Activated T-cell treated with anti-CD3 and anti-CD28 coated beads, Interleukin-2, amount 50 U/mL, for 72 hours (primary cell): ENCODE measurements at regions not wholly inside any gene's neighbourhood (a gene's known extent, or its start where the extent isn't known, plus 50 kb on each side); places are given as distances from the start of the nearest gene placed in this dataset.

Experiments used
- ATAC-seq, 2 donors: fragments of 150-1000 bp; cut with Tn5 transposase; replicated peaks in 1 of 2; 2 replicates each; pipeline ENCODE4 v1.10.0; 2021; ENCODE audit warnings: moderate library complexity in 2 of 2, mild to moderate bottlenecking in 1 of 2
- DNase-seq, 2 donors: peaks; one replicate each; pipeline ENCODE4 v3.0.0; 2021 to 2022; ENCODE audit warnings: mixed read lengths in 1 of 2
- H3K27ac Mint-ChIP-seq: one replicate; pipeline ENCODE4 v1.8.0; 2022; ENCODE audit warnings: mild to moderate bottlenecking, moderate library complexity, mixed read lengths
- H3K27me3 Mint-ChIP-seq: one replicate; pipeline ENCODE4 v1.8.0; 2022; ENCODE audit warnings: low read depth, mixed read lengths
- H3K36me3 Mint-ChIP-seq, 2 donors: one replicate each; pipeline ENCODE4 v1.8.0; 2022; ENCODE audit warnings: mixed read lengths in 2 of 2, mild to moderate bottlenecking in 1 of 2; ENCODE audit not compliant: insufficient read depth in 2 of 2
- H3K4me1 Mint-ChIP-seq: one replicate; pipeline ENCODE4 v1.8.0; 2022; ENCODE audit warnings: low read depth, mixed read lengths
- H3K4me3 Mint-ChIP-seq, 2 donors: one replicate each; pipeline ENCODE4 v1.8.0; 2022; ENCODE audit warnings: mild to moderate bottlenecking in 2 of 2, mixed read lengths in 2 of 2, moderate library complexity in 2 of 2
- H3K9me3 Mint-ChIP-seq, 2 donors: one replicate each; pipeline ENCODE4 v1.8.0; 2022; ENCODE audit warnings: mixed read lengths in 2 of 2

DNA sequence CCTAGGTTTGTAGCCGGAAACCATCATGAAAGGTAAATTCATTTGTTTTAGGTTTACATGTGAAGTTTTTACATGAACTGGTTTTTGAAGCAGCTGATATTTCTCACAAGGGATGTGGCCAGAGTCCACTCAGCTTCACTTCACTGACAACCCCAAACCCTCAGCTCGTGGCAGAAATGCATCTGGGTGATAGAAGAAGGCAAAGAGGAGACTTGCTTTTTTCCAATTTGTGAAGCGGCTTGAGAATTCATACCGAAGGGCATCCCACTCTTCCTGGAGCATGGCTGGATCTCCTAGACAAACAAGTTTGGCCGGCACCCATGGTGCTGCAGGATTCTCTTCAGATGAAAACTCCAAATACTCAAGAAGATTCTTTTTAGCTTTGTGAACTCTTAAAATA lies 392.8 kb upstream of the CNR1 start:
- H3K36me3 Mint-ChIP-seq: no peaks in the 10 kb centered on the region
- H3K4me3 Mint-ChIP-seq: no peak overlapping the region
- H3K27me3 Mint-ChIP-seq: no peaks in the 10 kb centered on the region
- DNase-seq (no peak), ATAC-seq (no peak)
- H3K4me1 Mint-ChIP-seq: no peaks in the 10 kb centered on the region
- H3K27ac Mint-ChIP-seq: no peak overlapping the region
- H3K9me3 Mint-ChIP-seq: no peaks in the 10 kb centered on the region

DNA sequence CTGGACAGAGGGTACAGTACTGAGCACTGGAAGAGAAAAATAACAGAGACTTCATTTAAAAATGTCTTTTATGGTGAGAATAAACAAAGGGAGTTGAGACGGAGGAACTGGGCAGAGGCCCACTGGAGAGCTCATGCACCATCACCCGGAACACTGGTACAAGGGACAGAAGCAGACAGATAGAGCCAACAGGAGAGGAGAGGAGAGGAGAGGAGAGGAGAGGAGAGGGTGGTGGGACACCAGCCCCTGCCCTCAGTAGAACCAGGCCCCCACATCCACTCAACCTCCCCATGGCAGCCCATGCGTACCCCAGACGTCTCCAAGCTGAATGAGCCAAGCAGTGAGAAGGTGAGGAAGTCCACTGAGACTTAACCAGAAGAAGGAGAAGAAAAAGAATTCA lies 390.5 kb upstream of the CNR1 start:
- Mint-ChIP-seq H3K4me1 (no peaks in the 10 kb centered on the region), H3K27me3 (no peaks in the 10 kb centered on the region), H3K27ac (peak overlapping the region; percentile 21), H3K9me3 (no peaks in the 10 kb centered on the region), H3K36me3 (no peaks in the 10 kb centered on the region), H3K4me3 (no peak overlapping the region)
- ATAC-seq: no peak
- DNase-seq: no peak

DNA sequence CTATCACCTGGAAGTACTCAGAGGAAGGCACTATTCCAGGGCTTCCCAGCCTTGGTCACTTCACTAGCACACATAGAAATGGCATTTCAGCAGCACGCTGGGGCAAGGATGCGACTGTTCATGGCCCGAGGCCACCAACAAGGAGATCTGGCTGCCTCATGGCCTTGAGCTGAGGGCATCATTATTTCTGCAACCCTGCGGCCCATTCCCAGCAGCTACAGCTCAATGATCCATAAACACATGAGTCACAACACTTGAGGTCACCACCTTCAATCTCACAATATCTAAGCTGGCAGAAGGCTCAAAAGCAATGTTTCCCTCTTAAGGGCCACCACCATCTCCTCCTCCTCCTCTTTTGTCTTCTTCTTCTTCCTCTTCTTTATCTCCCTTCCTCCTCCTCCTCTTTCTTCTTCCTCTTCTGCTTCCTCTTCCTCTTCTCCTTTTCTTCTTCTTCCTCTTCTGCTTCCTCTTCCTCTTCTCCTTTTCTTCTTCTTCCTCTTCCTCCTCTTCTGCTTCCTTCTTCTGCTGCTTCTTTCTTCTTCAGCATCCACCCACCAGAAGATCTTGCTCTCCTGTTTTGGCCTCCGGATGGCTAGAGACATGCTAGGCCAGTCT lies 382.9 kb upstream of the CNR1 start:
- Mint-ChIP-seq H3K4me1 (peaks cover 9% of the 10 kb centered on the region), H3K27me3 (peaks cover 14% of the 10 kb centered on the region), H3K27ac (no peak overlapping the region), H3K4me3 (no peak overlapping the region), H3K9me3 (peaks cover 2% of the 10 kb centered on the region in 2 donors), H3K36me3 (no peaks in the 10 kb centered on the region)
- DNase-seq: no peak
- no peak for ATAC-seq

DNA sequence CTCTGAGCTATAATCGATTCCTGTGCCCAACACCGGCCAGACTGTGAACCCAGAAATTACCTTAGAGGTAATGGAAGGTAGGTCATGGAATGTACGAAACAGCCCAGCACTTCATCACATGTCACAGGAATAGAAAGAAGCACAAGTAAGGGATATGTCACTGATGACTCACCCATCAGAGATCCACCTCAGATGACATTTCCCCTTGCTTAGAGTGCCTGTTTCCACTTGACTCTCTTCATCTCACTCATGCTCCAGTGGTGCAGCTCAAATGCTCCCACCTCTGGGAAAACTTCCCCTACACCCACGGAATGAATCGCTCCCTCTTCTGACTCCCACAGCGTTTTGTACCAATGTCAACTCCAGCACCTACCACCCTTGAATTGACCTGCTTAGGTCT lies 381.6 kb upstream of the CNR1 start:
- Mint-ChIP-seq H3K4me3 (no peak overlapping the region), H3K4me1 (peaks cover 9% of the 10 kb centered on the region), H3K9me3 (peaks cover 2% of the 10 kb centered on the region in 2 donors), H3K36me3 (no peaks in the 10 kb centered on the region), H3K27me3 (peaks cover 14% of the 10 kb centered on the region), H3K27ac (no peak overlapping the region)
- ATAC-seq (peak; percentile 25 to 43), DNase-seq (no peak)

DNA sequence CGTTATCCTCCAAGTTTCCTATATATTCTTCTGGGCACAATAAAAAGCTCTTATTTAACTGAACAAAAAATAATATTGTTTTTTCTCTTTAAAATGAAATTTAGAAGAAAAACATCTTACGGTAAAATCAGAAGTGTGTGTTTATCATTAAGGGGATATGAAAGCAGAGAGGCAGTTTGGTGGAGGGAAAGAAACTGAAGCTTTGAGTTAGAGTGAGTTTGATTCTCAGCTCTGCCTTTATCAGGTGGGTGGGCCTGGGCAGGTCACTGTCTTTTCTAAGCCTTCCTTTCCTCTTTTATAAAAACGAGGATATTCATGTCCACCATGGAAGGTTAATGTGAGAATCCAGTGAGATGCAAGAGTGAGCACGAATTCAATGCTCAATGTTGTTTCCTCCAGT lies 379.8 kb upstream of the CNR1 start:
- Mint-ChIP-seq H3K9me3 (peaks cover 2% of the 10 kb centered on the region in 2 donors), H3K27me3 (peaks cover 14% of the 10 kb centered on the region), H3K4me1 (peaks cover 9% of the 10 kb centered on the region), H3K36me3 (no peaks in the 10 kb centered on the region), H3K27ac (no peak overlapping the region), H3K4me3 (no peak overlapping the region)
- DNase-seq (no peak), ATAC-seq (no peak)

DNA sequence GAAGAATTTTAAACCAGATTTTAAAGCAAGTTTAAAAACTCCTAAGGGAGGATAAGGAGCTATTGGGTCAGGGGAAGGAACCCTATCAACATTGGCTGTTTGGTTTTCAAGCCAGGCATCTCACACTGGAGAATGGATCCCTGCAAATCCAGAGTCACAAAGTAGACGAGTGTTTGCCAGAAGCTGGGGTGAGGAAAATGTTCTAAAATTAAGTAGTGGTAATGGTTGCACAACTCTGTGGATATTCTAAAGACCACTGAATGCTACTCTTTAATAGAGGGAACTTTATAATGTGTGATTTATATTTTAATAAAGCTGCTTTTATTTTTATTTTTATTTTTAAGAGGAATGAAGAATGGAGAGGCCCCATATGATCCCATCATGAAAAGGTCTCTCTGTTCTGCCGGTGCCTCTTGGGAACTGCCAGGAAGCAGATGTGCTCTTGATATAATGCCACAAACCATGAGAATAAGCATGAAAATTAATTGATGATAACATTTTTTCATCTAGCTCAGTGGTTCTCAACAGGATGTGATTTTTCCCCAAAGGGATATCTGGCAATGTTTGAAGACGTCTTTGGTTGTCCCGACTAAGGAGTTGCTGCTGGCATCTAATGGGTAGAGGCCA lies 379.0 kb upstream of the CNR1 start:
- H3K36me3 Mint-ChIP-seq: no peaks in the 10 kb centered on the region
- H3K27ac Mint-ChIP-seq: no peak overlapping the region
- peaks cover 2% of the 10 kb centered on the region in 2 donors for H3K9me3 Mint-ChIP-seq
- peaks cover 9% of the 10 kb centered on the region for H3K4me1 Mint-ChIP-seq
- no peak for DNase-seq
- no peak for ATAC-seq
- H3K27me3 Mint-ChIP-seq: peaks cover 14% of the 10 kb centered on the region
- H3K4me3 Mint-ChIP-seq: no peak overlapping the region

DNA sequence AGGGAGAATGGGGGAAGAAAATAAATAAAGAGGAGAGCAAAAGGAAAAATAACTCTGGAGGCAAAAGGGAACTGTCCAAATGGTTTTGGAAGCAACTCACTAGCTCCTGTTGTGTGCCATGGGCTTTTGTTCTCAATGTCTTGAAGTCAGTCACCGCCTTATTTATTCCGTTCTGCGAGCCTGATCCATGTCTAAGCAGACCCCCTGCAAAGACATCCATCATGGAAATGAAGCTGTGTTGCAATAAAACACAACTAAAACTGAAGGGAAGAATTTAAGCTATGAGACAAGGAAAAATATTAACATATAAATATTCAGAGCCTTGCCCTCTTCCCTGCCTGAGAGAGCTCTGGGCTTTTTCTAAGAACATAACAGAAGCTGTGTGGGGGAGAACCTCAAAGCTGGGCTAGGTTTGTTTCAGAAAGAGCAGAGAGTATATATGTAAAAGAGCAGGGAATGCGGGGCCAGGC lies 373.2 kb upstream of the CNR1 start:
- Mint-ChIP-seq H3K27ac (no peak overlapping the region), H3K4me1 (no peaks in the 10 kb centered on the region), H3K36me3 (no peaks in the 10 kb centered on the region), H3K4me3 (no peak overlapping the region), H3K27me3 (peaks cover 42% of the 10 kb centered on the region), H3K9me3 (no peaks in the 10 kb centered on the region)
- no peak for DNase-seq
- no peak for ATAC-seq

DNA sequence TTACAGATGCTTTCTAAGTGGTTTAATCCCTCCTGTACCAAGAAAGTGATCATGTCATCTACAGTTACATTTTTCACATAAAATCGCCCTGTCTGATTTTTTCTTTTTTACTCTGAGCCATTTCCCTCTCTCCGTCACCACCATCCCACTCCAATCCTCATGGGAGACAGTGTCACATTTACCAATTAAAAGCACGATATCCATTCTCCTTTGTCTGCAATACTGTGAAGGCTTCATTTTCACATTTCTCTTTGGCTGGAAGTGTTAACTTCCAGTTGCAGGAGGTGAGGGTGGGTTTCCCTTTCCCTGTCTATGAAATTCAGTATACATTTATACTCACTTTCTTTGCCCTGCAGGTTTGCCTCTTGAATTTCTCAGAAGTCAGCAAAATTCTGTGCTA lies 372.7 kb upstream of the CNR1 start:
- Mint-ChIP-seq H3K36me3 (no peaks in the 10 kb centered on the region), H3K9me3 (no peaks in the 10 kb centered on the region), H3K4me3 (no peak overlapping the region), H3K4me1 (no peaks in the 10 kb centered on the region), H3K27me3 (peaks cover 45% of the 10 kb centered on the region), H3K27ac (no peak overlapping the region)
- DNase-seq (no peak), ATAC-seq (no peak)

DNA sequence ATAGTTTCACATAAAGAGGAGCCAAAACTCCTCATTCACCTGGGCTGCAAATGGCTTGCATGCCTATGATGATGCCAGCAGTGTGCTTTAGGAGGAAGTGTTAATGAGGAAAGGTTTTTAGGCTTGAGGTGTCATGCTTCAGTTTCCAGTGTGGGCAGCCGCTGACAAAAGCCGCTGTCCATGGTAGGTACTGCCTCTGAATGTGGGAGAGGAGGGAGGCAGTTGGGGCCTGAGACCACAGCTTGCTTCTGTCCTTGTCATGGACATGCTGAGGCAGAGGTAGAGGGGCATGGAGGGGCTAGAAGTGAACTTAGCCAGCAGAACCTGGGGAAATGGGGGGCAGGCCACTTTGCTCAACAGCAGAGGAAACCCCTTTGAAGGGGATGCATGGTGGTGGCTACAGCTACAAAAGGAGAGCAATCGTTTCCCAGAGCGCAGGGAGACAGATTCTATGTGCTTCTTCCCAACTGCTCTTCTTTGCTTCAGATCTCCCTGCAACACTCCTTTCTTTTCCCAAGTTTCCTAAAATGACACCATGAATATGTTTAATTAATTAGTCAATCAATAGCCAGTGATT lies 372.1 kb upstream of the CNR1 start:
- no peak overlapping the region for H3K4me3 Mint-ChIP-seq
- peaks cover 45% of the 10 kb centered on the region for H3K27me3 Mint-ChIP-seq
- DNase-seq: no peak
- H3K9me3 Mint-ChIP-seq: no peaks in the 10 kb centered on the region
- H3K36me3 Mint-ChIP-seq: no peaks in the 10 kb centered on the region
- no peak for ATAC-seq
- no peaks in the 10 kb centered on the region for H3K4me1 Mint-ChIP-seq
- H3K27ac Mint-ChIP-seq: no peak overlapping the region

DNA sequence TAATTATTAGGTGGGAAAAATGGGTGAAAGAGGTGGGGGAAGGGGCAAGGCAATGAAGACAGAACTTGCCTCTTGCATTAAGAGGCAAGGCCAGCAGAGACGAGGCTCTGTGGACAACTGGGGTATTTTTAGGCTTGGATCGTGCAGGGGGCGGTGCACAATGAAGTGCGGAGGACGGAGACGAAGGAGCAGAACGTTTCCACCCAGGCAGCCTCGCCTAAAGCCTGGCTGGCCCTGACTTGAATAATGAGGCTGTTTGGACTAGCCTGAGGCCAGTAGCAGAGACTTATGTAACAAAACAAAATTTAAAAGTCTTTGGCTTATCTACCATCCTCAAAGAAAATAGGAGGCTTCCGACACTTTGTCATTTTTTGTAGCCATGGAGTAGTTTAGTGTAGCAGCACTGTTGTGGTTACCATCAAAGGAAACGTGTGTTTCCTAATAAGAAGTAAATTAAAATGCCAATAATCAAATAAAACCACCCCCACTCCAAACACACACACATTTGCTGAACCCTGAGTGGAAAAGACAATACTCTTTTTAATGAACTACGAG lies 370.0 kb upstream of the CNR1 start:
- no peaks in the 10 kb centered on the region for H3K36me3 Mint-ChIP-seq
- no peak overlapping the region for H3K27ac Mint-ChIP-seq
- H3K4me3 Mint-ChIP-seq: no peak overlapping the region
- DNase-seq (no peak), ATAC-seq (no peak)
- peaks cover 45% of the 10 kb centered on the region for H3K27me3 Mint-ChIP-seq
- no peaks in the 10 kb centered on the region for H3K4me1 Mint-ChIP-seq
- no peaks in the 10 kb centered on the region for H3K9me3 Mint-ChIP-seq

DNA sequence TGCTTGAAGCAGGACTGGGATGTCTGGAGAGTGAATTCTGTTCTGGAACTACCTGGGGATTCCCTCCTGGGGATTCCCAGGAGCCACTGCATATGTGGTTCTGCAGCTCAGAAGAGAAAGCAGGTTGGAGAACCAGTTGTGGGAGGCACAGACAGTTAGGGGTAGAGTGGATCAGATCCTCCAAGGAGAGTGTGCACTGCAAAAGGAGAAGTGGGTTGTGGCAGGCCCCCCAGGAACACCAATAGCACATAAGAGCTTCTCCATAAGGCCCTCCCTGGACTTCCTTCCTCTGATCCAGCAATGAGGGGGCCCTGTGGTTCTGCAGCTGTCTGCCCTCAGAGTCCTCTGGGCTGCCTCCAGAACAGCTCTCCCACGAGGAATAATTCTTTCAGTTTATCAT lies 369.2 kb upstream of the CNR1 start:
- Mint-ChIP-seq H3K4me3 (no peak overlapping the region), H3K27ac (no peak overlapping the region), H3K36me3 (no peaks in the 10 kb centered on the region), H3K27me3 (peaks cover 45% of the 10 kb centered on the region), H3K4me1 (no peaks in the 10 kb centered on the region), H3K9me3 (no peaks in the 10 kb centered on the region)
- DNase-seq: no peak
- no peak for ATAC-seq

DNA sequence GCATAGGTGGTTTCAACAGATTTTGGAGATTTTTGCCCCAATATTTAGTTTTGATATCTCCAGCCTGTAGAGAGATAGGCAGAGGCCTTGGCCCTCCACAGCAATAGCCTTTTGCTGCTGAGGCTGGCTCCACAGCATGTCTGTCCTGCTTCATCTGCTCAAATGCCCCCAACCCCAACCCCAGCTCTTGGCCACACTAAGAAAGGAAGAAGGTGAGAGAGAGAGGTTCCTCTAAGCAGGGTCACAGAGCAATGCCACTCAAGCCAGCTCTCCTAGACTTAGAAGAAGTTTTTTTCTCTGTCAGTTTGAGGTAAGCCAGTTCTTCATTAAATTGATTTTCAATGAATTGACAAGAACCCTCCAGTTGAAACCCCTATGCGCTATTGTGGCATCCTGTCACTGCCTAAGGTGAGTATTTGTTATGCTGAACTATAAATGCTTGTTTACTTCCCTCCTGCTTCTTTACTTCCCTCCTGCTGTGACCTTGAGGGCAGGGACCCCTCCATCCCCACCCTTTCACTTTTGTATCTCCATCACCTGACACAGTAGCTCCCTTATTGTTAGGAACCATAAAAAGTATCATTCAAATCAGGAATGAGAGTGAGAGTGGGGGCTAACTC lies 366.2 kb upstream of the CNR1 start:
- Mint-ChIP-seq H3K4me1 (no peaks in the 10 kb centered on the region), H3K4me3 (no peak overlapping the region), H3K27ac (no peak overlapping the region), H3K9me3 (no peaks in the 10 kb centered on the region), H3K27me3 (peaks cover 32% of the 10 kb centered on the region), H3K36me3 (no peaks in the 10 kb centered on the region)
- DNase-seq: no peak
- ATAC-seq: no peak

DNA sequence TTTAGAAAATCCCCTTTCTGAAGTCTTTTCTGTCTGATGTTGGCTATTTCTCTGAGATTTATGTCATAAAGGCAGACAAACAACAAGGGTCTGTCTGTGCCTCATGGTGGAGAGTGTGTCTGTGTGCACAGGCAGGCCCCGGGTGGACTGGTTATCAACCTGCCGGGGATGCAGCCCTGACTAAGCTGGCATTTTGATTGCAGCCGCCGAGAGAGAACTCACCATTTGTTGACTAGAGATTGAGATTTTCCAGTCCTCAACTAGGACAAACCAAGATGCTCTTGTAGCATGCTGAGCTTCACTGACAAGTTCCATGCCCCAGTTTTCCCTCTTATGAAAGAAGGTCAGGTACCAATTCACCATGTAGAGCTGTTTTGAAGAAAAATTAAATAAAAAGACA lies 363.6 kb upstream of the CNR1 start:
- DNase-seq: no peak
- no peaks in the 10 kb centered on the region for H3K4me1 Mint-ChIP-seq
- no peak for ATAC-seq
- peaks cover 0 to 1% of the 10 kb centered on the region in 2 donors for H3K9me3 Mint-ChIP-seq
- no peak overlapping the region for H3K27ac Mint-ChIP-seq
- H3K36me3 Mint-ChIP-seq: no peaks in the 10 kb centered on the region
- peaks cover 8% of the 10 kb centered on the region for H3K27me3 Mint-ChIP-seq
- no peak overlapping the region for H3K4me3 Mint-ChIP-seq
